ENCODE measurements at regions not wholly inside any gene's neighbourhood (a gene's known extent, or its start where the extent isn't known, plus 50 kb on each side); places are given as distances from the start of the nearest gene placed in this dataset.

DNA sequence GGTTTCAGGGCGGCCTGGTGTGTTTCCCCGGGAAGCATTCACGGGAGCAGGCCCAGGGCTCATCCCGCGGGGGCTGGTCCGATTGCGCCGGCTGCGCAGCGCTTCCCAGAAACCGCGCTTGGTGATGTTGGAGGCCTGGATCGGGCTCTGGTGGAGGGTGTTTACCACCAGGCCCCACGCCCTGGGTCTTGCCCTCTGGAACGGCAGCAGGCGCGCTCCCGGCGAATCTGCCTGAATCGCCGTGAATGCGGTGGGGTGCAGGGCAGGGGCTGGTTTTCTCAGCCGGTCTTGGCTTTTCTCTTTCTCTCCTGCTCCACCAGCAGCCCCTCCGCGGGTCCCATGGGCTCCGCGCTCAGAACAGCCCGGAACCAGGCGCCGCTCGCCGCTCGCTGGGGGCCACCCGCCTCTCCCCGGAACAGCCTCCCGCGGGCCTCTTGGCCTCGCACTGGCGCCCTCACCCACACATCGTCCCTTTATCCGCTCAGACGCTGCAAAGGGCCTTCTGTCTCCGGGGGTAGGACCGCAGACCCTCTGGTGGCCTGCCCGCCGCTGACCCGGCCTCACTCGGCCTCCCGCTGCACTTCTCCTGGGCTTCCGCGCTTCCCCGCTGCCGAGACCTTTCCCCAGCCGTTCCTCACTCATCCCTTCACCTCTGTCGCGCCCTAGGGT lies 69.4 kb upstream of the GJB6 start:
- TF ChIP-seq, protein P1, sequence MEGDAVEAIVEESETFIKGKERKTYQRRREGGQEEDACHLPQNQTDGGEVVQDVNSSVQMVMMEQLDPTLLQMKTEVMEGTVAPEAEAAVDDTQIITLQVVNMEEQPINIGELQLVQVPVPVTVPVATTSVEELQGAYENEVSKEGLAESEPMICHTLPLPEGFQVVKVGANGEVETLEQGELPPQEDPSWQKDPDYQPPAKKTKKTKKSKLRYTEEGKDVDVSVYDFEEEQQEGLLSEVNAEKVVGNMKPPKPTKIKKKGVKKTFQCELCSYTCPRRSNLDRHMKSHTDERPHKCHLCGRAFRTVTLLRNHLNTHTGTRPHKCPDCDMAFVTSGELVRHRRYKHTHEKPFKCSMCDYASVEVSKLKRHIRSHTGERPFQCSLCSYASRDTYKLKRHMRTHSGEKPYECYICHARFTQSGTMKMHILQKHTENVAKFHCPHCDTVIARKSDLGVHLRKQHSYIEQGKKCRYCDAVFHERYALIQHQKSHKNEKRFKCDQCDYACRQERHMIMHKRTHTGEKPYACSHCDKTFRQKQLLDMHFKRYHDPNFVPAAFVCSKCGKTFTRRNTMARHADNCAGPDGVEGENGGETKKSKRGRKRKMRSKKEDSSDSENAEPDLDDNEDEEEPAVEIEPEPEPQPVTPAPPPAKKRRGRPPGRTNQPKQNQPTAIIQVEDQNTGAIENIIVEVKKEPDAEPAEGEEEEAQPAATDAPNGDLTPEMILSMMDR (IDR thresholded peaks at IDR 0.05), result no peak
- no peak for TF ChIP-seq MXI1 (IDR thresholded peaks at IDR 0.05; ENCODE audit: low read depth, low read length)
- no peak for TF ChIP-seq RAD21 (IDR thresholded peaks at IDR 0.05; ENCODE audit: low read length)
- TF ChIP-seq NFIC (IDR thresholded peaks at IDR 0.05; ENCODE audit: borderline replicate concordance), result no peak
- TF ChIP-seq, protein P2, sequence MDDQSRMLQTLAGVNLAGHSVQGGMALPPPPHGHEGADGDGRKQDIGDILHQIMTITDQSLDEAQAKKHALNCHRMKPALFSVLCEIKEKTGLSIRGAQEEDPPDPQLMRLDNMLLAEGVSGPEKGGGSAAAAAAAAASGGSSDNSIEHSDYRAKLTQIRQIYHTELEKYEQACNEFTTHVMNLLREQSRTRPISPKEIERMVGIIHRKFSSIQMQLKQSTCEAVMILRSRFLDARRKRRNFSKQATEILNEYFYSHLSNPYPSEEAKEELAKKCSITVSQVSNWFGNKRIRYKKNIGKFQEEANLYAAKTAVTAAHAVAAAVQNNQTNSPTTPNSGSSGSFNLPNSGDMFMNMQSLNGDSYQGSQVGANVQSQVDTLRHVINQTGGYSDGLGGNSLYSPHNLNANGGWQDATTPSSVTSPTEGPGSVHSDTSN (IDR thresholded peaks at IDR 0.05), result no peak
- no peak for TF ChIP-seq EZH2phosphoT487 (IDR thresholded peaks at IDR 0.05; ENCODE audit: borderline replicate concordance, low read depth)
- no peak for TF ChIP-seq EP300 (IDR thresholded peaks at IDR 0.05; ENCODE audit: borderline replicate concordance in 1 of 2, low read depth in 1 of 2, low read length in 1 of 2)
- TF ChIP-seq RXRA (IDR thresholded peaks at IDR 0.05; ENCODE audit: borderline replicate concordance, low read depth), result no peak
- no peak for TF ChIP-seq POLR2AphosphoS5 (IDR thresholded peaks at IDR 0.05; ENCODE audit: low read depth, low read length)
- no peak for TF ChIP-seq RFX5 (IDR thresholded peaks at IDR 0.05; ENCODE audit: low read length)
- no peak for TF ChIP-seq FOXJ3 (CRISPR knock-in tag; IDR thresholded peaks at IDR 0.05)
- TF ChIP-seq FOSL2 (IDR thresholded peaks at IDR 0.05; ENCODE audit: borderline replicate concordance, low read depth), result no peak
- TF ChIP-seq RCOR1 (IDR thresholded peaks at IDR 0.05; ENCODE audit: low read length), result no peak
